GM19467 (cell line): ENCODE measurements at regions not wholly inside any gene's neighbourhood (a gene's known extent, or its start where the extent isn't known, plus 50 kb on each side); places are given as distances from the start of the nearest gene placed in this dataset.
A peak's percentile ranks its signal among the peaks of the same experiment; 100 is the strongest.
"Not testable (repeated sequence)": the region's sequence is repeated elsewhere in the genome, so short reads cannot be mapped to it uniquely, and the experiment has no call there.

Experiments
- ATAC-seq: cut with Tn5 transposase; IDR thresholded peaks from one replicate; pipeline ENCODE4 v1.9.1; 2021; ENCODE audit warnings: mild to moderate bottlenecking, moderate library complexity; ENCODE audit not compliant: unreplicated experiment

DNA sequence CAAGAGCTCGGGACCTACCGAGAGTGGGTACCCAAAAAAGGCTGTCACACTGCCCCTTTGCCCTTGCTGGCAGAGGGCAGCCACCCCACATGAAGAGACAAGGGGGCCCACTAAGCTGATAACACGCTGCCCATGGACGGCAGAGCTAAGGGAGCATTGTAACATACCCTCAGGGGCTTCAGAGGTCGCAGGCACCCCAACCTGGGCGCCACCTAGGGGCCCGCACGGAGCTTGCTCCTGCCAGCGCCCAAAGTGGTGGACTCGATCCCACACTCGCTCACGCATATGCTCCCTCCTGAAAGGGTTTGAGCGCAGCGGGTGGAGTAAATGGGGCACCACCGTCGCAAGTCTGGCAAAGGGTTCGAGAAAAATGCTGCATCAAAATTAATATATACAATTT, 975.4 kb downstream of the ZPLD1 start:
- no peak for ATAC-seq

DNA sequence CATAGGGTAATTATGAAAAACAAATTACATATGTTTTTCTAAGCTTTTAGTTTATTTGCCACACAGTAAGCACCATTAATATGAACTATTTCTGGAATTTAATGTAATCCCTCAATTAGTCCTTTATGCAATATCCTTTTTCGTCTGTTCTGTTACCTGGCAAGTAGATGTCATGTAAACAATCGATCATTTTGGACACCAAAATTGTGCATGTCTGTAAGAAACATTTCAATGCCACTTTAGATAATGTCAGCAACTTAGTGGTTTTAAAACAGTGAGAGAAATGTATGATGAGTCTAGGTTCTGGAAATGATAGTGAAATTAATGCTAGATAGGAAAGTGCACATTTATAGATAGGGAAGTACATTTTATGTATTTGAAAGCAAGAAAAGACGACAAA, 986.6 kb downstream of the ZPLD1 start:
- ATAC-seq, result no peak

DNA sequence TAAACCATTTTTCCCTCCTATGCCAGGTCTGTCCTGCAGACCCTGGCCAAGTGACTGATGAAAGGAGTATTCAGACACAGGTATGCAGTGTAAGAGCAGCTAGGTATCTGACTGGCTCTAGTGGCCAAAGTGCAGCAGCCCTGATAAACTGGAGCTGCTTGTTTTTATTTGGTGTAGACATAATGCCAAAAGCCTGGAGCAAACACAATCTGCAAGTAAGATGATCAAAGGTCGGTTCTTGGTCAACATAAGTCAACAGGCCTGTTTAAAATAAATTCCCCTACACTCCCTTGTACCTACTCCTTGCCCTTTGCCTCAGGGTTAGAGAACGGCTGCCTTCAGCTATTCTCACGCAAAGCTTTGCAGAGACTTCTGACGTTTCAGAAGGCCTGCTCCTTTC, 1003.1 kb downstream of the ZPLD1 start:
- ATAC-seq, result no peak

DNA sequence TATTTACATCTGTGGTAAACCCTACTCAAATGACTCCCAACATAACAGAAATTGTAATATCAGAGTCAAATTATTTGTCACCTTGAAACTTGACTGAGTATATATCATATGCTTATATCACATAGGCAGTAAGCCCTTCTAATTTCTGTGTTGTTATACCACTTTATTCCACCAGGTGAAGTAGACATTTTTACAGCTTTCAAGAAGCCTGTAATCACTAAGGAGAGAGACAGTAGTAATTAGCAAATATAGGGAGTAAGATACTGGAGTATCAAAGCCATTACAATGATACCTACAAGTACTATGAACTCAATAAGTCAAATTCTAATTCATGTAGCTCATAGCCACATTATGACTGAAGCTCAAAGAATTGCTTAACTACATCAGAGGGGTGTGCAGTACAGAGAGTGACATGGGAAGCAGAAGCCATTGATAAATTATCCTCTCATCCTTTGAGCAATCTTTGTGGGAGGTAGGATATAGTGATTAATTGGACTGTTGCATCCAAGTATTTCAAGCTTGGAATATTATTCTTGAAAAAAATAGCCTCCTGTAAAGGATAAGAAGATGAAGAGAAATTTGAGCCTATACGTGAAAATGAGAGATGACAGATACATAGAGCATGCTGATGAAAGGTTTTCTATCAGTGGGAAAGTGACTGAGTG, 1005.9 kb downstream of the ZPLD1 start:
- peak; percentile 90 for ATAC-seq

DNA sequence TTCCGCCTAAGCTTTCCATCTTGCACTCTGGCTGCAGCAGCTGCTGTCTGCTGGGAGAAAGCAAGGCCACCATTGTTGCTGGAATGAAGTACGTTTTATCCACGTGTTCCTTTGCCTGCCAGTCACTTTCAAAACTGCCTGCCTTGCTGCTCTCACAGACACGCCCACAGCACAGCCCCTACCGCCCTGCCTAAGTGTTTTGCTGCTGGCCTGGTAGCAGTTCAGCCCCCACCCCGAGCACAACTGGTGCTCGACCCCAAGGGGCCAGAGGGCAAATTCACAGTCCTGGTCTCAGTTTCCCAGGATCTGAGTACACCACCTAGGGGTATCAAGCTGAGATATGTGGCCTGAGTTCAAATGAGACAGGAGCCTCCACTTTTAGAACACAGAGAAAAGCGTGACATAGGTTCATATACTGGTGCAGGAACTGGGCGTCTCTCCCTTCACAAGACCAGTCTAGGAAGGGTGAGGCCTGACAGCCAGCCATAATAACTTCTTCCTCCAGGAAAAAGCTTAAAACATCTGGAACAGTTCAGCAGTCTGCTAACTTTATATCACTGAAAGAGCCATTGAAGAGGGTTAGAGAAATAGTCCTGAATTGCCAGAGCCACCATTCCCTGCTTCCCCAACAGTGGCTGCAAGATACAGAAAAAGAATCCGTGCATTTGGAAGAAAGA, 1012.3 kb downstream of the ZPLD1 start:
- ATAC-seq, result no peak

DNA sequence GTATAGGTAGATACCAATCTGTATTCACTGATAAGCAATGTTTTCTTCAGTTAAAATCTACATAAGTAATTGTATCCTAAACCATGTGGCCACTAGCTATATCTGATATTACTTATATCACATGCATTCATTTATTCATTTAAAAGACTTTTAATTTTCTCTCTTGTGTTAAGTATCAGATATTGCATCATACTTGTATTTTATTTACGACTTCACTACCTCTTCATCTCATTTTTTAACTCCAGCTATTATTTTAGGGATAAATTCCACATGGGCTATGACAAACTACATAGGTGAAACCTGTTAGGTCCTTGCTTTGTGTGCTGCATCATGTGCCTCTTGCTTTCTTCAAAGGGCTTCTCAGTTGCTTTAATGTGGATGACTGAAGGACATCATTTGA, 1018.3 kb downstream of the ZPLD1 start:
- ATAC-seq, result no peak

DNA sequence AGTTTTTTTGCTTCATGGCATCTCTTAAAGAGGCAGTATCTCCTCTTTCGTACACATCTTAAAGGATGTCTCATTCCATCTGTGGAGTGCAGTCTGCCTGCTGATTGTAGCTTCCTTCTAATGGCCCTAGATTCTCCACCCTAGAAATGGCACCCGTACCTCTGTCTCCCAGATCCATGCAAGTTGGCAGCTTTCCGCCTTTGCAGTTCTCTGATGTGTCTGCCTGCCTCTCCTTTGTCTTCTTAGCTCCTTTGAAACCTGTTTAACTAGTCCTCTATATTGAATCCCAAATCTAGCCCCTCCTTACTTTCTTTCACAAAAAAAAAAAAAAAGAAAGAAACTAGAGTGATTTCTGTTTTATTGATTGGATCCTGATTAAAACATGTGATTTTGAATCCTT, 1025.0 kb downstream of the ZPLD1 start:
- ATAC-seq, result no peak

DNA sequence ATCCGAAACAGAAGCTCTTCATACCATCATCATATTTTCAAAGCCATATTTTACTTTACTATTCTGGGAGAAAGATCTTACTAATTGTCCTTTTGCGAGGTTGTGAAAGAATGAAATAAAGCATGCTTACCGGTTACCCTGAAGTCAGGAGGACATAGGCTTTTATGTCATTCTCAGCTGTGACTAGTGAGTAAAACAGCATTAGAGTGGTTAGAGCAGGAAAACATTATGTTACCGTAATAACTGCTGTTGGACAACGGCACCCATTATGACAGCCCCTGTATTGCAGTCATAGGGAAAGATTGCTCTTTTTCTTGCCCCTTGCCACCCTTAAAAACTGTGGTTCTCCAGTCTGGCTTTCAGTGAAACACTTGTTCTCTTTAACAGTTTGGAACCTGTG, 1035.7 kb downstream of the ZPLD1 start:
- no peak for ATAC-seq

DNA sequence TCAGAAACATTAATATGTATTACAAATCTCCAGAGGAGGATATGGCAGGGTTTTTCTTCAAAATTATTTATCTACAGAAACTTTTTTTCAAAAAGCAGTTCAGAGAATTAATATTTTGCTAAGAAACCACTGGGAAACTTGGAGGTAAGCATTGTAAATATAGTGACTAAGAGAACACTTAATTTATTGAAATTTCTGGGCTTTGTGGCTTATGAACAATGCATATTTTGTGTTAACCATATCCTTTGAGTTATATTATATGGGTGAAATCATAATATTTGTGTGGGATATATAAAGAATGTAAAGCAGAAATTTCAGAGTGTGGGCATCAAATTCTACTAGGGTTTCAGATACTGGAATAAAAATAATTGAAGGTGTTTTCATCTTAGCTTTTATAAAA, 1059.2 kb downstream of the ZPLD1 start:
- ATAC-seq, result no peak

DNA sequence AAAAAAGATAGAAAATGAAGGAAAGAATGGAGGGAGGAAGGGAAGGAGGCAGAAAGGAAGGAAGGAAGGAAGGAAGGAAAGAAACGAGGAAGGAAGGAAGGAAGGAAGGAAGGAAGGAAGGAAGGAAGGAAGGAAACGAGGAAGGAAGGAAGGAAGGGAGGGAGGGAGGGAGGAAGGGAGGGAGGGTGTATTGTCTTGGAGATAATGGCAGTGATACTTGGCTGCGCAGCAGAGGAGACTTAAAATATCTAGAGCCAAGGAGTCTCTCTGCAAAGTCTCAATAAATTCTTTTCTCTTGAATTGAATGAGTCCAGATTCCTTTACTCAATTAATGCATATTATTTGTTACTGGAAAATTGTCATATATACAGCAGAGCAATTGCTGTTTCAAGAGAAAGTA, 1059.7 kb downstream of the ZPLD1 start:
- no peak for ATAC-seq

DNA sequence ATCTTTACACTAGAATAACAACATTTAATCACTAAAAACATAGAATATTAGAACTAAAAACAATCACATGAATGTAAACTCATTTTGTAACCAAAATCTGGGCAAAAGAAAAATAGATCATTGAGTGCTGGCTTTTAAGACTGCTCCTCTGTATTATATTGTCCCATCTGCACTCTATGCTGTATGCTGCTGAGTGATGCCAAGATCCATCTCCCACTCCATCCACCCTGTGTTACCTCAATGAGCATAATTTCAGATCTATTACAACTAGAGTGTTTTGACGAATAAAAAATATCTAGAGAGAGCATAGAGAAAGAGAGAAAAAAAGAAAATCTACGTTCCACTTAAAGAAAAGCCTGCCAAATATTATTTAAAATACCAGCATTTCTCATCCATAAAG, 1060.4 kb downstream of the ZPLD1 start:
- ATAC-seq, result no peak

DNA sequence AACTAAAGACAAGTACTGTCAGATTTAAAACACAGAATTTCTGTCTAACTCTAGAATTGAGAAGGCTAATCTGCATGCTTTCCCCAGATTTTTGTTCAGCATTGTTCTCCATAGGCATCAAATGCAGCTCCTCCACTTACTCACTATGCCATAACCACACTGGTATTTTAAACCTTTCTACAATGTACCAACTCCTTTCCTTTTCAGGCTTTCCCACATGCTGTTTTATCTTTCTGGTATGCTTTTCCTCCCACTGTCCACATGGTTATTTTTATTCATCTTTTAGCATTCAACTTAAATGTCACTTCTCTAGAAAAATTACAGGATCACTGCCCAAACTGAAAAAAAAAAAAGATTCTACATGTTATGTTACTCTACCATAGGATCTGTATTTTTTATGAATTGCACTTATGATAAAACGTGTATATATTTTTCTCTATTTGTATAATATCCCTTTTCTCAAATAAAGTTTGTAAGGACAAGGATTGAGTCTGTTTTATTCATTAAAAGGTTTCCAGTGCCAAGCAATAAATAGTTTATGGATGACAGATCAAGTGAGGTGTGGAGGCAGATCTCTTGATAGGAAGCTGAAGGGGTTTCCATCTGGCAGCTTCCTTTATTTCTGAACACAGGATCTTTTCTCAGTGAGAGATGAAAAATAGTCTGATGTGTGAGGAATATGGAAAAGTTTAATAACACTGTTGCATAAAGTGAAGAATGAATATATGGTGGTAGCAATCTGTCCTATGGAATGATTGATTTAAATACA, 1064.5 kb downstream of the ZPLD1 start:
- no peak for ATAC-seq

DNA sequence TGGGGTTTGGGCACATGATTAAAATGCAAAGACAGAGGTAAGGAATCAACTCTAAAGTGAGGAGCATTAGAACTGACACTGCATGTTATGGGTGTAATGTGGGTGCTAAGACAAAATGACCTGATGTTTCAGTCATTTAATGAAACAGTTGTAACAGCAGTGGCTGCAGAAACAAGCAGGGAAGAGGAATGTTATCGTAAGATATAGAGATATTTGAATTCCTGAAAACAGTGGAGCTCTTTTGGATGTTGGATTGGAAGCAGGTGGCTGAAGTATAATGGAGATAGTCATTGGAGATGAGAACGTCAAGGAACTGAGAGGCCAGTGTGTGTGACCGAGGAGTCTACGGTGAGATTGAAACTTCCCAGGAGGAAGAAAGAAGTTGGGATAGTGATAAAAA, 1065.2 kb downstream of the ZPLD1 start:
- no peak for ATAC-seq

DNA sequence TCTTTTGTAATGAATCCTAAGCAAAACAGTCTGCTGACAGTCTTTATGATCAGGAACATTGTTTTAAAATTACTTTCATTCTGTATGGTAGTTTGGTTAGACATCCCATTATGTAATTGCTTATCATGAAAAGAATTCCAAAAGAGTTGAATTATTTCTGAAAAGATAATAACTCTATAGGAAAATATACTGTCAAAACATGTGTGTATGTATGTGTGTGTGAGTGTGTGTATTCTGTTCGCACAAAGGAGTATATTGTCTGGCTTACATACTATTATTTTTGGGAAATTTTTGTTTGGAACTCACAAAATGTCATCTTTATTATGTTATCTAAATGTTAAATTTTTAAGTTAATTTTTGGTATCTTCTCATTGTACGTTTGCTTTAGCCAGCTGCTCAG, 1075.9 kb downstream of the ZPLD1 start:
- no peak for ATAC-seq

DNA sequence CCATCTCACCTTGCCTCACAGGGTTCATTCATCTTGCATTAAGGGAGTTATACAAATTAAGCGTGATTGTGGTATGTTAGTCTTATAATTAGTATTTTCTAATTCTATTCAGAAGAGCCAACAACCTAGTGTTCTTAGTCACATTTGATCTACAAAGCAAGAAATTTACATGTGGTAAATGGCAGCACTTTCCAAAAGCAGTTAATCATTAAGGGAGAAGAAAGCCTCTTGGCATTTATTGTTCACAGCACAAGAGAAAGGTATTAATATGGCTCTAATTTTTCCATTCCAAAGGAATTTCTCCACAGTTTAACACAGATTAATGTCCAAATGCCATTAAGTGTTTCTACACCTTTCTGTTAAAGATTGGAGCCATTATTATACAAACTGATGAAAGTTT, 1077.1 kb downstream of the ZPLD1 start:
- no peak for ATAC-seq

DNA sequence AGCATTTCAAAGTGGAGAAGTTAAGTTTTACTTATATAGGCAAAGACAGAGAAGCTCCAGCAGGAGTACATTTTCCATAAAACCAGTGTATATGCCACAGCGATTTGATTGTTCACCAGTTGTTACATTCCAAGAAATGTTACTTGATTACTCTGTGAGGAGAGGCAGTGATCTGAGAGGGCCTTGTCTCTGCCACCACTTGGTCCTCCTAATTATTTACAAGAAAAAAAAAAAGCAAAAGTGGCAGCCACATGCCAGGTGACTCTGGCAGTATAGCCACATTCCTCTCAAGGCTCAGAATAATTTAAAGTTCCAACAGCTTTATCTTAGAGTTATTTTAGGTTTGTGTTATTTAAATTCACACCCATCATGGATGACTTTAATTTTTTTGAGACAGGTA, 1077.8 kb downstream of the ZPLD1 start:
- no peak for ATAC-seq

DNA sequence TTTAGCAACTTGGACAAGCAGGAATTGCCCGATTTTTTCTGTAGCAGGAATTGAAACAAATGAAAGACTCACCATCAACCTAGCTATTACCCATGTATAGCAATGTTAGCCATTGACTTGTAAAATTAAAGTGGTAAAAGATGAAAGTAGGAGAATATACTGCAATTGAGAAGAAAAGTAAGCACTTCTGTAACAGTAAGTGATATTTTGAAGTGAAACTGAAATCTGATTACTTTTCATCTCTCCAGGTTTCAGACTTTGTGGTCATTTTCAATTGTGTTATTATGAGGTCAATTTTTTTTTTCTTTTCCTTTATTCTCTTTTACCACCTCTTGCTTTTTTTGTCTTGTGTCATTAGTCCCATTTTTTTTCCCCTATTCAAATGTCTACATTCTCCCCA, 1078.2 kb downstream of the ZPLD1 start:
- no peak for ATAC-seq

DNA sequence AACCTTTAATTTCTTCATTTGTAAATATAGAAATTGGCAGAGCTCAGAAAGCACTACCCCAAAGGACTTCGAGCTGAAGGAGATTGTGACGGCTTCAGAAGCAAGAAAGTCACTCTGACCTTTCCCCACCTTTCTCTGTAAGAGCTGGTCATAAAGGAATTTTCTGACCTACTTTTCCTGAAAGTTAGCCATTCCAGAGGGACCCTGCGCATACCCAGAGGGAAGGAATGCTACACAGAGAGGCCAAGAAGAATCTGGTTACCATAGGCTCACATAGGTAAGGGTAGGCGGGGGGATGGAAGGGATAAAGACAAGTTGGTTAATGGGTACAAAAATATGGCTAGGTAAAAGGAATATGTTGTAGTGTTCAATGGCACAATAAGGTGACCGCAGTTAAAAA, 1080.3 kb downstream of the ZPLD1 start:
- no peak for ATAC-seq

DNA sequence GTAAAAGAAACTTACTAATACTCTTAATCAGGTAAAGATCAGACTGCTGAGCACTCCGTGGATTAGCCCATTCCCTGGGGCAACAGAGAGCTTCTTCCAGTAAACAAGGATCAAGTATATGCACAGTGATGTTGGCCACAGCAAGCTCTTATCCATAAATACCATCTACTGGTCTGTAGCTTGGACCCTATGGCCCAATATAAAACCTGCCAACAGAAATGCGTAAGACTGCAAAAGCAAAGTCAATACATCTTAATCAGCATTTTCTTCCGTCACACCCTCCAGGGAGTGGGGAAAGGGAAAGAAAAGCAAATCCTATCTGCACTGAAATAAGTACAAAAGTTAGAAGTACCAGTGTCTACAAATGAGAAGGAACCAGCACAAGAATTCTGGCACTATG, 1082.1 kb downstream of the ZPLD1 start:
- no peak for ATAC-seq

DNA sequence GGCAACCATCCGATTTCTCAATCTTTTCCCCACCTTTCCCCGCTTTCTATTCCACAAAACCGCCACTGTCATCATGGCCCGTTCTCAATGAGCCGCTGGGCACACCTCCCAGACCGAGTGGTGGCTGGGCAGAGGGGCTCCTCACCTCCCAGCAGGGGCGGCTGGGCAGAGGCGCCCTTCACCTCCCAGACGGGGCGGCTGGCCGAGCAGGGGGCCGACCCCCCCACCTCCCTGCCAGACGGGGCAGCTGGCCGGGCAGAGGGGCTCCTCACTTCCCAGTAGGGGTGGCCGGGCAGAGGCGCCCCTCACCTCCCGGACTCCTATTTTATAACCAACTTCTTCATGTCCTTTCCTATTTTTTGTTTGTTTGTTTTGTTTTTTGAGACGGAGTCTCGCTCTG, 1096.5 kb downstream of the ZPLD1 start:
- not testable (repeated sequence) for ATAC-seq

DNA sequence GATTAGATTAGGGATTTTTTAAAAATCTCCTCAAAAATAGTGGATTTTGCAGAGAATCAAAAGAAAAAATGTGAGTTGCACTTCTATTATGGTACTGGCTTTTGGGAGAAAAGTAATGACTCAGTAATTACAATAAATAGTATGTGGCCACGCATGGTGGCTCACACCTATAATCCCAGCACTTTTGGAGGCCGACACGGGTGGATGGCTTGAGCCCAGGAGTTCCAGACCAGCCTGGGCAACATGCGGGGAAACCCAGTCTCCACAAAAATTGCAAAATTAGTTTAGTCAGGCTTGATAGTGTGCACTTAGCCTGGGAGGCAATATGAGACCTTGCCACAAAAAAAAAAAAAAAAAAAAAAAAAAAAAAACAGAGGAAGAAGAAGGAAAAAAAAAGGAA, 1098.2 kb downstream of the ZPLD1 start:
- no peak for ATAC-seq

DNA sequence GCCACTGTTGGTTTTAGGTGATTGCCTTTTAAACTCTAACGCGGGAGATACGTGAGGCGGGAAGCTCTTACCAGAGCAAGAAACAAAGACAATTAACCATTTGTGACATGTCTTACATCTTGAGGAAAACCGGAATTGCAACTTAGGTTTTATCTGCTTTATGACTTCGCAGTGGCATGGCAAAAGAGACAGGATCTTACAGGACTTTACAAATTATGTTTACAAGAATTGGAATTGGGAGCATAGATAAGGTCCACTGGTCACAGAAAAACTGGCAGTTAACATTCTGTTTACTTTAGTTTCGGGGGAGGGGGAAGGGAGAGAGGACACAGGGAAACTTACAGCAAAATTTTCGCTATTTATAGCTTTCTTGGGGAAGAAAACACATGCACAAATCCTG, 1119.6 kb downstream of the ZPLD1 start:
- ATAC-seq, result no peak
